Activated T-cell treated with anti-CD3 and anti-CD28 coated beads, Interleukin-2, amount 50 U/mL, for 1 hour (primary cell): ENCODE measurements at regions not wholly inside any gene's neighbourhood (a gene's known extent, or its start where the extent isn't known, plus 50 kb on each side); places are given as distances from the start of the nearest gene placed in this dataset.

Experiments used
- DNase-seq: peaks from one replicate; pipeline ENCODE4 v3.0.0-alpha.2; 2020

DNA sequence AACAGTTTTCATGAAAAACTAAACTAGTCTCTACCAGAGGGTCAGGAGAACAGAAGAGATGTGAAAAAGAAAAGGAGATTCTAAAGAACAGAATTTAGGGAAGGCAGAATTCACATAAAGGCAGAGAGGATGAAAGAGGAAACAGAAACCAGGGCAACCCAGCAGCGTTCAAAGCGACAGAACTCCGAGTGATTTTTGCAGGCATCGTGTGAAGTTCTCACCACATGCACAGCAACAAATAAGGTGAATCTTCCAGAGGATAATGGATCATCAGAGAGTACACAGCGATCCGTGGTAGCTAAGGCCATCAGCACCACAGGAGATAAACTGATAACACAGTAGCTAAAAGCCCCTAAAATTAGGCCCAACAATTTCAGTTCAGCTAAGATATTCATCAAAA lies 250.8 kb upstream of the THBS1 start:
- DNase-seq, result no peak

DNA sequence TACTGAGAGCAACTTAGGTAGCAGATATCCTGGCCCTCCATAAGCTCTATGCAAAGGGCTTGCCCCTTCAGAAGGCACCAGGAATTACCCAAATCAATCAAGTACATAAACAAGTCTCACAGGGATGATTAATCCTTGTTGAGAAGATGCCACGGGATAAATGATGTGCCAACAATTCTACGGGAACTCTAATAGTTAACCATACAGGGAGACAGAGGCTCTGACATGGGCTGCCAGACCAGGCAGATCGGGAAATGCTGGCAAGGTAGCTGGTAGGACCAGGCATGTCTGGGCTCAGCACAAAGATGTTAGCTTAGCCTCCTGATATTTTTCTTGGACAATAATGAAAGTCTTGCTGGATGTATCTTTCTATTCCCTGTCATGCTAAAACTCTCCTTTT lies 249.3 kb upstream of the THBS1 start:
- no peak for DNase-seq

GRCh38 chr15:39332846-39333245 lies 248.0 kb upstream of the THBS1 start:
- no peak for DNase-seq

DNA sequence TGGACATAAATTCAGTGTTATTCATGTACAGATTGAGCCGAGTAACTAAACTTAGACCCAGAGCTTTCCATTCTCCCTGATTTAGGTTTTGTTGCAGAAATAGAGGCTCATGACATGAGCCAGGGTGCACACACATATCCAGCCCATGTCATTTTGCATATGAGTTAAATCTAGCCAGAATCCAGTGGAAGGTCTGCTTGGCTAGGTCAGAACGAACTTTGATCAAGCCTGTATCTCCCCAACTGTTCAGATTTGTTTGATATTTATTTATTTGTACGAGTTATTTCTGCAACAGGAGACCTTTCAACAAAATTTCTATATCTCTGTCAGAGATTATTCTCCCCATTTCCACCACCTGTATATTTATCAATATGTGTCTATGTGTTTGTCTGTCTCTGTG lies 247.5 kb upstream of the THBS1 start:
- no peak for DNase-seq

- DNase-seq, result no peak
These were observed 247.0 kb upstream of the THBS1 start for GRCh38 chr15:39333896-39334295.

DNA sequence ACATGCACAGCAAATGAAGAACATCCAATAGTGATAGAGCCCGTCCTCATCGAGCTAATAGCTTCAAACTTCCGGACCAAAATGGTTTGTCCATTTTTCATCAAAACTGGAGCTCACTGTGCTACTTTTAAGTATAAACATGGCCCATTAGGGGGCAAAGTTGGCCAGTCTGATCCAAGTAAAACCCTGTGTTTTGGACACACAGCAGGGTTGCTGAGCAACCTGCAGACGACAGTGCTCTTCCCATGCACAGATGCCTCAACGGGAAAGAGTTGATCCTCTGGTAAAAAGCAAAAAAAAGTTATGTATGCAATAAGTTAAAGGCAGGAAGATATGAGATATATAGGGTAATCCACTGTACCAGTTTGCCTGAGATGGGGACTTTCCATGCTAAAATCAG lies 244.0 kb upstream of the THBS1 start:
- no peak for DNase-seq

- no peak for DNase-seq
These were observed 242.6 kb upstream of the THBS1 start for GRCh38 chr15:39338251-39338650.

GRCh38 chr15:39340903-39341645 lies 239.8 kb upstream of the THBS1 start:
- no peak for DNase-seq

- DNase-seq, result no peak
These were observed 236.2 kb upstream of the THBS1 start for GRCh38 chr15:39344662-39345141.

DNA sequence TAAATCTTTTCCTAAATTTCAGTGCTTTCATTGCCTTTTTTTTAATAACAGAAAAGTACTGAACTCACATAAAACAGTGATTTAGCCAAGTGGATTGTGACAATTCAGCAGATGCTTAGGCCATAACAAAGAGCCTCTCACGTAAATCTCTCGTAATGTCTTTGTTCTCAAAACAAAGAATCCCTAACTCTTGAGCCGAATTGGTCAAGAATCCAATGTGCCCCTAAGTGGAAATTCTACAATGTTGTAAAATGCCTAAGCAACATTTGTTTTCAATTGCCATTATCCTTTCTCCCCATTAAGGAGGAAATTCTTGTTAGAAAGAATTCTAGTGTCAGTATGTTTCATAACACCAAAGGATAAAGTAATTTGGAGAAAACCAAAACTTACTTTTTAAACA lies 235.7 kb upstream of the THBS1 start:
- DNase-seq, result no peak

DNA sequence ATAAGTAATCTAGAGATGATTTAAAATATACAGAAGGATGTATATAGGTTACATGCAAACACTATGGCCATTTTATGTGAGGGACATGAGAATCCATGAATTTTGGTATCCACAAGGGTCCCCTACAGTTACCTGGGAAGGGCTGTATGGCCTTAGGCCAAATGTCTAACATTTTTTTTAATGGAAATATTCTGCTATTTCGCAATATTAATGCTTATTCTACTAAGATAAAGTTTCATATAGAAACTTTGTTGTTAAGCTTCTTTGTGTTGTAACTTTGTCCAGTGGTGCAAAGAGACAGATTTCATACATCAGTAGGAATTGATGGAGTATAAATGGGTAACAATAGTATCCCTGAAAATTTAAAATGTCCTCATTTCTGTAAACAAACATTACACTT lies 233.4 kb upstream of the THBS1 start:
- no peak for DNase-seq

- DNase-seq, result no peak
These were observed 230.1 kb upstream of the THBS1 start for GRCh38 chr15:39350785-39351184.

- no peak for DNase-seq
These were observed 226.7 kb upstream of the THBS1 start for GRCh38 chr15:39354189-39354588.

DNA sequence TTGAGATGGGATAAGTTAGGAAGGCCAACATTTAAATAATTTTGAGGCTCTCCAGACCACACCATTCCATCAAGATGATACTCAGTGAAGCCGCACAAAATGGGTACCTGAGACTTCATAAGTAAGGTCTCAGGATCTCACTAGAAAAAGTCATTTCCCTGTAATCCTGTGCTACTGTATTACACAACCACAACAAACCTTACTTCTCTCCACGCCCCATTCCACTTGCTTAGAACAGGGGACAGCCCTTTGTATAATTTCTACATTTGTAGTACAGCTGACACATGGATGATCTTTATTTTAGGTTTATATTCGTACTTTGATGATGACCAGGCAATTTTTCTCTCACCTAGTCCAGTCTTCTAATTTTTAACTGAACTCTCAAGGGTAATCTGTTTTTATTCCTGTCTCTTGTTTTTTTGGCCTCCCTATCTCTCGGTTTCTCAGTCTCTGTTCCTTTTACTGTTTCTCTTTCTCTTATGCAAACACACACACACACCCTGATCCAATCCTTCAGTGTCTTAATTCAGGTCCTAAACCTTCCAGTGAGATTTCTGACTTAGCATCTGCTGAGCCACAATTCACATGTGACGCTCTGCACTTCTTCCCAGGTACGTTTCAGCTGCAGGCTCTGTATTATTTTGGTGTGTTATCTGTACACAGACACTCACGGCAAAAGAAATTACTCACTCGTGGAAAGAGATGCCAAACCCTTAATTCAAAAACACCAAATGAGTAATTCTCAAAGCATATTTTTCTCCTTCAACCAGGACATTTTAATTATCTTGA lies 223.2 kb upstream of the THBS1 start:
- no peak for DNase-seq

- no peak for DNase-seq
These were observed 222.3 kb upstream of the THBS1 start for GRCh38 chr15:39358441-39359041.

DNA sequence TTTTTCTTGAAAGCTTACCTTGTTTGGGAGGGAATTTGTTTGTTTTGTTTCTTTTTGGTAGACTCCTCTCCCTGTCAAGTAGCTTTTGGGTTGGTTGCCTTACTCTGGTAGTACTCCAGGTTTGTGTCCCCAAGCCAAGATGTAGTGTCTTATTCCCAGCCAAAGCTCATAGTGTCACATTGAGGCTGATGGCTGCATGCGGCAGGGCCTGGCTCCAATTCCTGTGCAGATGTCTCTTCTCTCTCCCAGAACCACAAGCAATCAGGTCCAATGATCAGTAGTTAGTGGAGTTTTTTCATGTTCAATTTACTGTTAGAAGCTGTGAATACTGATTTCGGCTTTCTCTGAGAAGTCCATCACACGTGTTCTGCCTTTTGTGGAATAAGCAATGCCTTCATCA lies 221.1 kb upstream of the THBS1 start:
- no peak for DNase-seq

DNA sequence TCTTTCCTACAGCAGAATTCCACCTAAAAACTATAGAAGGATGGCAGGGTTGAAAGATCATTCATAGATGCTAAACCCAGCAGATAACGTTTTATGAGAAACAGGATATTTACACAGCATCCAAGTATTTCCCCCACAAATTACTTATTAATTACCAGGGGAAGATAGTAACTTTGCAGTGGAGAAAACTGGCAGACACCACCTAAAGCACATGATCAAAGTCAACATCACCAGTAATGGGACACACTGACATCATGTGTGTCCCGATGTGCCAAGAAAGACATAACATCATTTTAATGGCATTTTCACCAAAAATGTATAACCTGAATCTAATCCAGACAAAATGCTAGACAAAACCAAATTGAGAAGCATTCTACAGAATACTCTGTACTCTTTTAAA lies 220.4 kb upstream of the THBS1 start:
- no peak for DNase-seq

DNA sequence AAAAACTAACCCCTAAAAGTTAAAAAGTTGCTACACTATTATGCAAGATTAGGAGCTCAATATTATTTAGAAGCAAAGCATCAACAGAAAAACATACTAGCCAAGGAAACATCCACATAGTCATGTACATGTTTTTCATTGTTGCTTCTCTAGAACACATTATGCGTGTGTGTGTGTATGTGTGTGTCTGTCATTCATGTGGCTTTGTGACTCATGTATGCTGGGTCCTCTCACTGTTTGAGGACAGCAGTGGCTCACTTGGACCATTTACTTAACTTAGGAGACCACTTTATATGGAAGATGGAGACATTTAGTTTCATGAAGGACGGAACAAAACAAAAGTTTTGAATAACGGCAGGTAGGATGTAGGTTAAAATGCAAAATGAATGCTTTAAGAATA lies 219.4 kb upstream of the THBS1 start:
- DNase-seq, result no peak

- no peak for DNase-seq
These were observed 217.9 kb upstream of the THBS1 start for GRCh38 chr15:39362821-39363561.

DNA sequence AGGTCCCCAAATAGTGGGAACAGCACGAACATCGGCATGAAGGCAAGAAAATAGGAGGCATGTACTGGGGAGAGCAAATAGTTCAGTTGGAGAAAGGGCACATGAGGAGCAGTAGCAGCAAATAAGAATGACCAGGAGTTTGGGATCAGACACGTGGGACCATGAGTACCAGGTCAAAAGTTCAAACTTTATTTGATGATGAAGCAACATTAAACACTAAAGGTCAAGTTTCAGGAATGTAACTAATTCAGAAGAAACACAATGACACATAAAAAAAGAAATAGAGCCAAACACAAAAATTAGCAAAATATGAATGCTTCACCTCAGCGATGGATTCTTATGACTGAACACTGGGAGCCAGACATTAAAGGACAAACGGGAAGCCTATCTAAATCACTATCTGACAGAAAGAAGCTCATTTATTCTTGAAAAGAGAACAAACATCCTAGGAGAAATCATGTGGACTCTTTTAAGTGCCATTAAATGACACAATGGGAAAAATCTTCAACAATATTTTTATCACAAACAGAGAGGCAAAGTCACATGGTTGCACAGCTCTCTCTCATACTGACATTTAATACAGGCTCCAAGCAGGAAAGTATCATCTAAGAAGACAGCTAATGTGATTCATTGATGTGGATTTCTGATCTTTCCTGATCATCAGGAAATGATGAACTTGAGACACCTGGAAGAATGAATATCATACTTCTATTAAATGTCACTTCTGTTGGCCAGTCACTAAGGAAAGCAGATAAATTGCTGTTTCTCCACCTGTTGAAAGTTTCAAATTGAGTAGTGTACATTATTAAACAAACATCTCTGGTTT lies 216.9 kb upstream of the THBS1 start:
- no peak for DNase-seq

DNA sequence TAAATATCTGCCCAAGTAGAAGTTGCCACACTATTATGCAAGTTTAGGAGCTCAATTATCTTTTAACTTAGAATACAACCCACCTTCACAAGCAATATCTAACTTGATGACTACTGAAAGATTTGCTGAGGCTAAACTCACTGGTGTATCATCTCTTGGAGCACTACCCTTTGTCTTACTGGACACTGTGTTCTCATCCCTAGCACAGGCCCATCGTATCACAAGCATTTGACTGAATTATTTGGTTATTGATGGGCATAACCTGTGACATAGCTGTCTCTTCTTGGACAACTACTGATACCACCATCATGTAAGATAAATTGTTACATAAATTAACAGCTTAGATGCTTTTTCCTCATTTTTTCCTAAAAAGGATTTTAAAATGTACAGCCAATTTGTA lies 216.2 kb upstream of the THBS1 start:
- no peak for DNase-seq

DNA sequence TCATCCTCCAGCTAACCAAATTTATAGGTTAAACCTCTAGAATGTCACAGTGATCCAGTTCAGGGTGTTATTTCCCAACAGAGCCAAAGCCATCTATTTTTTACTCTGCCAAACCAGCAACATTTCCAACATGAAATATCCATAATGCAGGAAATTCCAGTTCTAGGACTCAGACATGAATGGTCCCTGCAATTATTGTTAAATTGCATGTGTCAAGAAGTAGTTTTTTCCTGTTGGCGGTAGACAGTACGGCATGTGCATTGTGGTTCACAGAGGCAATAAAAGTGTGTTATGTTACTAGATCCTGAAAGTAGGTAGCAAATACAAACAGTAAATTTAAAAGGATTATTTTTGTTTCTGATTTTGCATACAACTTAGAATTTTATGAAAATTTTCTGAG lies 215.7 kb upstream of the THBS1 start:
- DNase-seq, result no peak
